SW480 (cell line): ENCODE measurements at regions not wholly inside any gene's neighbourhood (a gene's known extent, or its start where the extent isn't known, plus 50 kb on each side); places are given as distances from the start of the nearest gene placed in this dataset.
A peak's percentile ranks its signal among the peaks of the same experiment; 100 is the strongest.

ENCODE experiments used
- DNase-seq: peaks from one replicate; pipeline ENCODE4 v3.0.0-alpha.2; 2016; ENCODE audit warnings: low spot score

GRCh38 chr6:82738773-82739172 lies 326.9 kb downstream of the UBE3D start:
- no peak for DNase-seq

DNA sequence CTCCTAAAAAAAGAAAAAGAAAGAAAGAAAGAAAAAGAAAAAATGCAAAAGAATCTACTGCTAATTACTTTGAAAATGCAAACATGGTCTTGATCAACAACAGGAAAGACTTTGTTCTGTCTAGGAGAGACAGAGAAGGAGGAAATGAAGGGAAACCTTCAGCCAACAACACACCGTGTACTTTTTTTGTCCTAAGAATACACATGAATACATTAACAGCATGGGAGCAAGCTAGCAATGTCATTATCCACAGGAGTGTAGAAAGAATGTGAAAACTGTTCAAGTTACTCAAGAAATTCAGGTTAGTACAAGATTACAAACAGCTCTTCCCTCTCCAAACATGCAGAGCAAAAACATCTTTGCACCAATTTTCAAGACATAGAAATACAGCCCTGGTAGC lies 326.3 kb downstream of the UBE3D start:
- no peak for DNase-seq

DNA sequence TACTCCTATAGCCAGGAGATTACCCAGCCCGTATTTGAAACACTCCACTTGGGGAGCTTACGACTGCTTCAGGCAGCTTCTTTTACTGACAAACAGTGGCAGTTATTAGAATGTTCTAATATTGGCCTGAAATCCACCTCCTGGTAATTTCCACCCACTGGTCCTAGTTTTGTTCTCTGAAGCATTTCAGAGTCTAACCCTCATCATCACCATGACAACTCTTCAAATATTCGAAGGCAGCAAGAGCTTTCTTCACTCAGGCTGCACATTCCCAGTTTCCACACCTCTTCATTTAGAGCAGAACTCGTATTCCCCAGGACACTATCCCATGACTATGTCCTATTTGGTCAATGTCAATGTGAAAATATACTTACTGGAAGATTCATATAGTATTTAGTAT lies 325.6 kb downstream of the UBE3D start:
- DNase-seq: no peak

DNA sequence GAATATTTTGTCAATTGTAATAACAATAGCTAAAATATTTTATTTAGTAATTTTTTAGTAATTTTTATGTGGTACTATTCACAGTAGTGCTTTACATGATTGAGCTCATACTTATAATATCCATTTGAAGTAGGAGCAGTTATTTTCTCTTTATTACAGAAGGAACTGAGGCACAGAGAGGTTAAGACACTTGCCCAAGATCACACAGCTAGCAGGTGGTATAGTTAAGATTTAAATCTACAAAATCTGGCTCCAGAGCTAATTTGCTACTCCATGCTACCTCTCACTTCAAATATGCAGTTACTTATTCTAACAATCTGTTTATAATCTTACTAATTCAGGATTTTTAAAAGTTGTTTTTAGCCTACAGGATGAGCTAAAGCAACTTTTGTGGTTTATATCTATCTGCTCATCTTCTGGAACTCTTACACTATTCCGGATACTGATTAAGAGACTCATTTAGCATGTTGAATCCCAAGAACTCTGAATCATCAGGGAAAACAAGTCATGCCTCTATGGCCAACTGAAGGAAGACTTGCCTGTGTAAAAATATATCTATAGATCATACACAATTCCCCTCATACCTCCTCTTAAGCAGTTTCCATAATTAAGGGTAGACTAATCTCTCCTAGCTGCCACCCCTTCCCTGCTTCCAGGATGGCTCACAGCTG lies 324.2 kb downstream of the UBE3D start:
- DNase-seq: no peak

- no peak for DNase-seq
Measured at GRCh38 chr6:82741996-82742385, 323.6 kb downstream of the UBE3D start.

DNA sequence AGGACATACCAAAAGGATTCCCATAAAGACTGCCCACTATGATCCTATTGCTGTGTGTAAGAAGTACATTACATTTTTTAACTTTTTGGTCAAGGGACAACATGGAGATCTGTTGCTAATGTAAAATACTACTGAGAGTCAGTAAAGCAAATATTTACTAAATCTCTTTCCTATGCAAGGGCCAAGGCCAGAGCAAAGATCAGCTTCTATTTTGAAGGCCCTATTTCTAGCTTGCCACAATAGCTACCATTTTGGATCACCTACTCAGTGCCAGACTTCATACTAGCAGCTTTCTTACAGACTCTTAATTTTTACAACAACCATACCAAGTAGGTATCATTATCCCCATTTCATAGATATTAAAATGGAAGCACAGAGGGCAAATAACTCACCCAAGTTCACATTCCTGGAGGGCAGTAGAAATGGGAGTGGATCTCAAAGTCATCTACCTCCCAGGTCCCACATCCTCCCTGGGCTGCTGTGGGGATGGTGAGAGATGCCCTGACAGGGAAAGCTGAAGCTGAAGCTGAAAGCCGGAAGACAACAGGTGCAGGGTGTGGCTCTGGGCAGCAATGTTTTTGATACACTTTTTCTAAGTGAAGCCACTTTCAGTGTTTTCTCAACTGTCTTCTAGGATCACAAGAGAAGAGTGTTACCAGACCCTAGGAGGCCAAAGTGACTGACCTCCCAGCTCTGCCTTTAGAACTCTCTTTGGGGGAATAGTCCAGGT lies 321.2 kb downstream of the UBE3D start:
- DNase-seq: no peak

DNA sequence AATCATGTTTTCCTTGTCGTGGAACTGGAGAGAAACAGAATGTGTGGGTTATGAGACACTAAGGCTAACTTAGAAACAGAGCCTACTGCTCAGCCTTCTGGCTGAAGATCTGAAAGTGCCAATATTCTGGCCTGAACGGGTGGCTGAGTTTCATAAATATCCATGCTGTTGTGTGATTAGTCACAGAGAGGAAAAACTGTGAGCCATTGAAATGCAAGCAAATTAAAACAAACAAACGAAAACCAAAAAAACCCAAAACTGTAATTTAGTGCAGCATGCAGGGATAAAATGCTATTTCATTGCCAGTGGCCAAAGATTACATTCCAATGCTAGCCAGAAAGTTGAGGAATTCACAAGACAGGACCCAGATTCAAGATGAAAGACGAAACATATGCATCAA lies 315.1 kb downstream of the UBE3D start:
- no peak for DNase-seq

DNA sequence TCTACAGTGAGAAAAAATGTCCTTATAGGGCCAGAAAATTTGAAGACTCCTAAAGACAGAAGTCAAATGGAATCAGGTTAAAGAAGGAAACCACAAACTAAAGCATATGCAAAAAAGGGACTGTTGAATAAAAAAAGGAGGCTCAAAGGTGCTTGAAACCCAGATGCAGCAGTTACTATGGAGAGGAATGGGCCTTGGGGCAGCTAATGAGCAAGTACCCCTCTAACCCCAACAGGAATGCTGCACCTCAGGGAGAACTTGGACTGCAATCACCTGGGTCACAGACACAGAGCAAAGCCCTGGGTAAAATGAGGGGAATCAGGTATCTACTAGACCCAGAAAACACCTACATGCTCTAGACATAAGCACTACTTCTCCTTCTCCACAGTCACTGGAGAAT lies 313.9 kb downstream of the UBE3D start:
- no peak for DNase-seq

DNA sequence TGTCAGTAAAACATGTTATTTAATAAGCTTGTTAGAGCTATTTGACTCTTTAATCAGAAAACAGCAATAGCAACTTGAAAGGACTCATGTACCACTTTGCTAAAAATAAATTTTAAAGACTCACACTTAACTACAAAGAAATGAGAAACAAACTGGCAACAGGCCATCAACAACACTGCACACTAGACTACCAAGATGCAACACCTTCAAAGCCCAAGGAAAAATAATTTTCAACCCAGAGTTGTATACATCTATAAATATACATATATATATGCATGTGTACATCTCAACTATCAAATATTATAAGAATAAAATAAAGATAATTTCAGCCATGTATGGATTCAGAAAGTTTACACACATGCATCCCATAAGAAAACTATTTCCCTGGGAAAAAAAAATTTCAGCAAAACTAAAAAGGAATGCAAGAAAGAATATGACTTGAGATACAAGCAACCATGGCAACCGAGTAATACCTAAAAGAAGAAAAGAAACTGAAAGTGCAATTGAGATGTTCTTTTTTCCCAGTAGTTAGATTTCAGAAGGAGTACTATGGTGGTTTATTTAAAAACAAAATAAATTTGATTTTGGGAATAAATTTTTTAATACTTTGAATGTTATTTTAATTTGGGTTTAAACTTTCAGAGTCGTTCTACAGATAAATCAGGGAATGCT lies 303.8 kb downstream of the UBE3D start:
- no peak for DNase-seq

DNA sequence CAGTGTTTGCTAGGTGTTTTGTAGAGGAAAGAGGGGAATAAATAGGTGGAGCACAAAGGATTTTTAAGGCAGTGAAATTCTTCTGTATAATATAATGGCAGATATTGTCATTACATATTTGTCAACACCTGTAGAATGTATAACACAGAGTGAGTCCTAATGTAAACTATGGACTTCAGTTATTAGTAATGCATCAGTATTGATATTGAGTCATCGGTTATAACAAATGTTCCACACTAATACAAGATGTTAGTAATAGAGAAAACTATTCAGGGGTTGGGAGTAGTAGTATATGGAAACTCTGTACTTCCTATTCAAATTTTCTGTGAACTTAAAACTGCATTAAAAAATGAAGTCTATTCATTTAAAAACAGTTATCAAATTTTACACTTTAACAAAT lies 299.2 kb downstream of the UBE3D start:
- DNase-seq: no peak

- no peak for DNase-seq
Measured at GRCh38 chr6:82767037-82767436, 298.6 kb downstream of the UBE3D start.

DNA sequence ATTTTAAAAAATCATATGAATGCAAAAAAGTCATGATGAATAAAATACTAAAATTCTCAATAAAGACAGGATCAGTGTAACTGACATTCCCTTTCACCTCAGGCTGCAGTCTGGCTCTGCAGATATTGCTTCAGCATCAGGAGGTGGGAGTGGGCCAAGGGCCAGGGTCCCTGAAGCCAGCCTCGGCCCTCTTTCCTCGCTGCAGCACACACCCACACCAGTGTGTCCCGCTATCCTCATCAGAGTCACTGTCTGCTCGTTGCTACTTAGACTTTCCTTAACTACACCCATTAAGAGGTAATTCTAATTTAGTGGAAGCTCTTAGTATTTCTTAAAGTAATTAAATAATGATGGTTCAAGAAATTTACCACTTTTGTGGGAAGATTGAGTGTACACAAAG lies 298.2 kb downstream of the UBE3D start:
- no peak for DNase-seq

DNA sequence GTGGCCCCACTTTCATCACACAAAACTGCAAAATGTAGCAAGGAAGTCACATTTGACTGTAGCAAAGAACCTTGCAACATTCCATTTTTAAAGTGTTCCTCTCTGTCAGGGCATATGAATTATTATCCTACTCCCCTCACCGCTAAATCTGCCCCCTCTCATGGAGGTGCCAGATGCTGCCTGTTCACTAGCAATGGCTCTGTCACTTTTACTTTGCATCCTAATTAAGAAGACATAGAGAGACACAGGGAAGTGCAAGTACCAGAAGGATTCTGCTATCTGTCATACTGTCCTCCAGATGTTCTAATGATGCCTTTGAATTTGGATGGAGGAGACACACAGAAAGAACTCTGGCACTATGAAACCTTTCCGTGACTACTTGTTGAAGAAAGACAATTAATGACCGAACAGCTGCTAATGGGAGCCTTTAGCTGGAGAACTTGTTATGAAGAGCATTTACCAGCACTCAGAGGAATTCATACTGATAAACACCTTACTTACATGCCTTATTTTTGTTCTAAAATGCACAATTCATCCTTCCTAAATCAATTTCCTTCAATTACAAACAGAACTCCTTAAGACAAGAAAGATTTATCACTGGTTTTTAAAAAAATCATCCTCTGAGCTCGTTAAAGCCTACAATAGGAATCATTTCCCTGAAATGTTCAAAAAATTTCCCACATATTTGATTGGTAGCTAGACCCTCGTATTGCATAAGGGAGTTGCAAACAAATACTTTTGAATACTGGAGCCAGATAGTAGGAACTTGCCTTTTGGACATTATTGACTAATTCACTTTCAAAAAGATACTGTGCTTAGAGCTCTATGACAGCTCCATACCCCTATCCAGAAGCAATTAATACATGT lies 292.6 kb downstream of the UBE3D start:
- no peak for DNase-seq

DNA sequence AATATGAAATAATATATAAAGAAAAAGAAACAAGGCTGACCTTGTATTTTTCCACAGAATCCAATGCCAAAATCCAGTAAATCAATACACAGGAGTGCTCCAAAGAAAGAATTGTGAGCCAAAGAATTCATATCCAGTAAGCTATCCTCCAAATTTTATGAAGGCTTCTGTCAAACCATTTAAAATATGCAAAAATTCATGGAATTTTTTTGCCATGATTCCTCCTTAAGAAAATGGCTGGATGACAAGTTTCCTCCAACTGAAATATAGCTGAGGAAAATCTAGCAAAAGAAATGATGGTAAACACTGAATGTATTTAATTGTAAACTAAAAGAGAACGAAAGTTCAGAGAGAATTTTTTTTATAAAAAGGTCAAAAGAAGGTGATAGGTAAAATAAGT lies 290.3 kb downstream of the UBE3D start:
- no peak for DNase-seq

- no peak for DNase-seq
Measured at GRCh38 chr6:82775981-82776380, 289.7 kb downstream of the UBE3D start.

DNA sequence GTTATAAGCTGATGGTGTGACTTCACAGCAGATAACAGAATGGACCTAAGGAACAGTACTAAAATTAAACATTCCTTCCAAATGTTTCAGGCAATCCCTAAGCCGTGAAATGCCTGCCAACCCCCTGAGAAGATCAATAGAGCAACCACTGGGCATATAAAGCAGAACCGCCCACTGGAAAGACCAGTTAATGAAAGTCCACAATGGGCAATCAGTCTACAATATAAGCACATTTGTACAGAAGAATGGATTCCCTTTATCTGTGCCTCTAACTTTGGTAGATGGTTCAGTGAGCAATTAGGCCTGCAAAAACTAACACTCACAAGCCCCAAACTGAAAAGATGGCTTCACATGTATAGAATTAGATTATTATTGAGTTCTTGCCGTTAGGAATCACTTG lies 286.6 kb downstream of the UBE3D start:
- DNase-seq: no peak

DNA sequence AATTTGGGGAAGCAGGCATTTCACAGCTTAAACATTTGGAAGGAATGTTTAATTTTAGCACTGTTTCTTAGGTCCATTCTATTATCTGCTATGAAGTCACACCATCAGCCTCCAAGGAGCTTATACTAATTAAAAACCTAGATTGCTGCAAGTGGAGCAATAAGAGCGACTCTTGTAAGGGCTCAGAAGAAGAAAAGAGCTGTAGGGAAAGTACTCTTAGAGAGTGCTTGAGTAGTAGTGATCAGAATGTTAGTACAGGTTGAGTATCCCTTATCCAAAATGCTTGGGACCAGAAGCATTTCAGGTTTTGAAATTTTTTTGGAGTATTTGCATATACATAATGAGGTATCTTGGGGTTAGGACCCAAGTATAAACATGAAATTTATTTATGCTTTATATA lies 285.3 kb downstream of the UBE3D start:
- DNase-seq: no peak

GRCh38 chr6:82781620-82782204 lies 283.9 kb downstream of the UBE3D start:
- DNase-seq: no peak

DNA sequence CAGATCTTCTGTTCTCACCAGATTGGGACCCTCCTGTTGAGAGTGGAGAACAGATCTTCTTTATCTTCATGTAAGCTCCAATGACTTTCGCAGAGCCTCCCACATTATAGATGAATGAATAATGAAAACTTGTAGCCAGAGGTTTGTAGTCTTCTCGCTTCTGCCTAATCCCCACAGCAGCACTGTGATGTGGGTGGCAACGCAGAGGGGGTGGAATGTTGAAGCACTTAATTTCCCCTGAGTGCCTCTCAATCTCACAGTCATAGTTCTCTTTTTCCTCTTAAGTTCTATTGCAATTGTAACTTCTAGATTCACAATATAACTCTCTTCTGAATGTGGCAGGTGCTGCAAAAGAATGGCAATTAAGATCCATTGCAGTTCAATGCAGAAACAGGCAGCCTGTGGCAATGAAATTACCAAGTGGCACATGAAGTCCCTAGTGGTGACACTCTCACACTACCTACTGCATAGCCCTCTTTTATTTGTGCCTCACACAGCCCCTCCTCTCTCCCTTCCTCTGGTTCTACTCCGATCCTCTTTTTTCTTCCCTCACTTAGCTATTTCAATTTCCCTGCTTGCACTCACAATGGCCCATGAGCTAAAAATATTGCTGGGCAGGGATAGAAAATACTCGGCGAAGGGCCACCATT lies 281.9 kb downstream of the UBE3D start:
- peak; percentile 10 for DNase-seq

- DNase-seq: no peak
Measured at GRCh38 chr6:82785206-82785605, 280.4 kb downstream of the UBE3D start.

GRCh38 chr6:82786248-82786647 lies 279.4 kb downstream of the UBE3D start:
- DNase-seq: no peak

GRCh38 chr6:82795940-82796339 lies 269.7 kb downstream of the UBE3D start:
- DNase-seq: no peak
